PC-3 (cell line): ENCODE measurements at regions not wholly inside any gene's neighbourhood (a gene's known extent, or its start where the extent isn't known, plus 50 kb on each side); places are given as distances from the start of the nearest gene placed in this dataset.

ENCODE experiments used
- CTCF ChIP-seq: fragments of 300-600 bp; sonication (generic); conservative IDR thresholded peaks from 2 replicates; pipeline ENCODE4 v1.5.1; 2017; ENCODE audit warnings: antibody characterized with exemption, low read depth, mild to moderate bottlenecking, low read length
- EZH2 ChIP-seq: fragments of 300-600 bp; sonication (generic); IDR thresholded peaks from one replicate; pipeline ENCODE4 v1.6.1; 2017; ENCODE audit warnings: antibody characterized with exemption, mild to moderate bottlenecking, low read length; ENCODE audit not compliant: unreplicated experiment
- EZH2phosphoT487 ChIP-seq: fragments of 300-600 bp; sonication (generic); IDR thresholded peaks from 2 replicates; pipeline ENCODE4 v1.6.1; 2018; ENCODE audit warnings: mild to moderate bottlenecking, antibody characterized with exemption, low read length, borderline replicate concordance

- TF ChIP-seq CTCF (no peak), EZH2 (no peak), EZH2phosphoT487 (no peak)
These were observed 119.5 kb downstream of the SKIDA1 start for GRCh38 chr10:21405981-21406380.
